Esophagus muscularis mucosa (tissue), 4 donors: ENCODE measurements at regions not wholly inside any gene's neighbourhood (a gene's known extent, or its start where the extent isn't known, plus 50 kb on each side); places are given as distances from the start of the nearest gene placed in this dataset.

Source experiments
- DNase-seq: peaks from one replicate; pipeline ENCODE4 v3.0.0-alpha.2; 2017; ENCODE audit errors: extremely low spot score
- H3K27ac ChIP-seq, 4 donors: fragments of 200-600 bp; sonication (generic); replicated peaks in 1 of 4; 1 replicate in 3 of 4; 2 replicates in 1 of 4; pipeline ENCODE4 v1.5.1; 2016 to 2019; ENCODE audit warnings: mild to moderate bottlenecking in 1 of 4
- H3K27me3 ChIP-seq, 4 donors: fragments of 200-600 bp; sonication (generic); one replicate each; pipeline versions ENCODE4 v1.5.1 to v1.6.0; 2016 to 2019
- H3K36me3 ChIP-seq, 4 donors: fragments of 200-600 bp; sonication (generic); one replicate each; pipeline ENCODE4 v1.5.1; 2016 to 2019
- H3K4me1 ChIP-seq, 4 donors: fragments of 200-600 bp; sonication (generic); one replicate each; pipeline ENCODE4 v1.5.1; 2016 to 2019
- H3K4me3 ChIP-seq, 4 donors: fragments of 200-600 bp; sonication (generic); 1 replicate in 2 of 4; 2 replicates in 2 of 4; pipeline ENCODE4 v1.5.1; 2016 to 2019; ENCODE audit warnings: mild to moderate bottlenecking in 4 of 4, moderate library complexity in 1 of 4
- H3K9me3 ChIP-seq, 4 donors: fragments of 200-600 bp; sonication (generic); 1 replicate in 3 of 4; 2 replicates in 1 of 4; pipeline ENCODE4 v1.5.1; 2016 to 2019
- EP300 ChIP-seq: sonication (generic); formaldehyde crosslinking; IDR thresholded peaks from one replicate; pipeline ENCODE4 v1.6.1; 2017; ENCODE audit warnings: antibody characterized with exemption
- POLR2A ChIP-seq: fragments of 450-650 bp; IDR thresholded peaks from one replicate; pipeline ENCODE4 v1.6.1; 2017; ENCODE audit warnings: antibody characterized with exemption, moderate library complexity, mild to moderate bottlenecking, low read depth
- POLR2AphosphoS5 ChIP-seq, 2 donors: sonication (generic); formaldehyde crosslinking; IDR thresholded peaks; one replicate each; pipeline ENCODE4 v1.6.1; 2017; ENCODE audit warnings: antibody characterized with exemption in 2 of 2
- WGBS: methylation state at CpG from one replicate; pipeline ENCODE4 v1.1.5; 2018; 5-methylcytosine and 5-hydroxymethylcytosine counted together
- intact Hi-C: fragments of 100-400 bp; cut with DNase I; formaldehyde crosslinking; loops from one replicate; pipeline ENCODE4 v1.15.1; 2023
- TF ChIP-seq, protein P1 (sequence below), 3 experiments: fragments of 200-600 bp in 2 of 3; fragments of 450-650 bp in 1 of 3; sonication (generic) in 2 of 3; IDR thresholded peaks; one replicate each; pipeline ENCODE4 v1.5.1; 2017 to 2019; ENCODE audit warnings: antibody characterized with exemption in 3 of 3, mild to moderate bottlenecking in 2 of 3, moderate library complexity in 1 of 3

DNA sequence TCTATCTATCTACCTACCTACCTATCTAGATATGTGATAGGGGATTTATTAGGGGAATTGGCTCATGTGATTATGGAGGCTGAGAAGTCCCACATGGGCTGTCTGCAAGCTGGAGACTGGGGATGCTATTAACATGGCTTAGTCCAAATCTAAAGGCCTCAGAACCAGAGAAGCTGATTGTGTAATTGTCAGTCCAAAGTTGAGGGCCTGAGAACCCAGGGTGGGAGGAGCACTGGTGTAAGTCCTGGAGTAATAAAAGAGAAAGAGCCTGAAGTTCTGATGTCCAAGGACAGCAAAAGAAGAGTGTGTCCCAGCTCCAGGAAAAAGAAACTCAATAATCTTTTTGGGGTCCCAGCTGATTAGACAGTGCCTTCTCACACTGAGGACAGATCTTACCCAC lies 98.5 kb upstream of the SEL1L start:
- intact Hi-C loops = no loop called here

DNA sequence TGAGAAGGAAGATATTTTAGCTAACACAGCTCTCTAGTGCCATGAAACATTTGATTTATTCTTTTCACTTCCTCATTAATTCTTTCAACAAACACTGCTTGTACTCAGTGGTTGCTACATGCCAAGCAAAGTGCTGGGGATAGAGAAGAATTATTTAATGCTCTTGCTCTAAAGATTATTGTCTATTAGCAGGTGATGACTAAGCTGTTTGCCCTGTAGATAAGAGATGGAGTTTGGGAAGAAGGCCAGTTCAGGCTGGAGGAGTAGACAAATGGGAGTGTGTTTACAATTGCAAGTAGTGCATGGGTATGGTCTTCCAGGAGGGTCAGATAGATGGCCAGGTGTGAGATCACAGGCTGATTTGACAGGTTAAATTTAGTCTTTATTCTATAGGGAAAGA lies 99.8 kb upstream of the SEL1L start:
- H3K4me1 ChIP-seq = no peaks in the 10 kb centered on the region
- H3K27ac ChIP-seq = no peak overlapping the region
- H3K9me3 ChIP-seq = no peaks in the 10 kb centered on the region
- no peaks in the 10 kb centered on the region for H3K27me3 ChIP-seq
- TF ChIP-seq POLR2A (no peak), POLR2AphosphoS5 (IDR thresholded peaks at IDR 0.05) (no peak), EP300 (no peak)
- TF ChIP-seq, protein P1, sequence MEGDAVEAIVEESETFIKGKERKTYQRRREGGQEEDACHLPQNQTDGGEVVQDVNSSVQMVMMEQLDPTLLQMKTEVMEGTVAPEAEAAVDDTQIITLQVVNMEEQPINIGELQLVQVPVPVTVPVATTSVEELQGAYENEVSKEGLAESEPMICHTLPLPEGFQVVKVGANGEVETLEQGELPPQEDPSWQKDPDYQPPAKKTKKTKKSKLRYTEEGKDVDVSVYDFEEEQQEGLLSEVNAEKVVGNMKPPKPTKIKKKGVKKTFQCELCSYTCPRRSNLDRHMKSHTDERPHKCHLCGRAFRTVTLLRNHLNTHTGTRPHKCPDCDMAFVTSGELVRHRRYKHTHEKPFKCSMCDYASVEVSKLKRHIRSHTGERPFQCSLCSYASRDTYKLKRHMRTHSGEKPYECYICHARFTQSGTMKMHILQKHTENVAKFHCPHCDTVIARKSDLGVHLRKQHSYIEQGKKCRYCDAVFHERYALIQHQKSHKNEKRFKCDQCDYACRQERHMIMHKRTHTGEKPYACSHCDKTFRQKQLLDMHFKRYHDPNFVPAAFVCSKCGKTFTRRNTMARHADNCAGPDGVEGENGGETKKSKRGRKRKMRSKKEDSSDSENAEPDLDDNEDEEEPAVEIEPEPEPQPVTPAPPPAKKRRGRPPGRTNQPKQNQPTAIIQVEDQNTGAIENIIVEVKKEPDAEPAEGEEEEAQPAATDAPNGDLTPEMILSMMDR (IDR thresholded peaks at IDR 0.05) = no peak
- H3K36me3 ChIP-seq = no peaks in the 10 kb centered on the region
- intact Hi-C loops = no loop called here
- no peak for DNase-seq
- H3K4me3 ChIP-seq = no peak overlapping the region

More for the DNA sequence above, 98.5 kb upstream of the SEL1L start:
- no peak overlapping the region for H3K27ac ChIP-seq
- TF ChIP-seq, protein P1 (IDR thresholded peaks at IDR 0.05) = no peak
- TF ChIP-seq POLR2A = no peak
- no peak for DNase-seq
- no peaks in the 10 kb centered on the region for H3K36me3 ChIP-seq
- H3K4me3 ChIP-seq = no peak overlapping the region
- H3K27me3 ChIP-seq = no peaks in the 10 kb centered on the region
- no peaks in the 10 kb centered on the region for H3K4me1 ChIP-seq
- H3K9me3 ChIP-seq = no peaks in the 10 kb centered on the region

DNA sequence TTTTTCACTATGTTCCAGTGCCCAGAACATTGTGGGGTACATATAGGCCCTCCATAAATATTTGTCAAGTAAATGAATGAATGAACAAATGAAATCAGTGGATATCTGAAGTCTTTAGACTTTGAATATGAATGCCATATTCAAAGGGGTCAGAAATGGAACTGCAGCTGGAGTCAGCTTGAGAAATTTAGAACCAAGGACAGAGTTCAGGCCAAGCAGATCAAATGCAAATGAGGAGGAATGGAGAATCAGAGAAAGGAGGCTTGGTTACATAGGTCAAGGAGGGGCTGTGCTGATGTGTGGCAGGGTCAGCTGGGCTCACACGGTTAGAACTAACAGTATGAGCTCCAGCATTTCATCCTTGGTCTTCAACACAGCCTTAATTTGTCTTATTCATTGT lies 104.0 kb upstream of the SEL1L start:
- intact Hi-C loops = no loop called here
- 47% methylated on average over 1 of the region's 1 CpG for WGBS
- H3K4me3 ChIP-seq = no peak overlapping the region
- no peak for DNase-seq
- TF ChIP-seq POLR2A (no peak), EP300 (no peak), POLR2AphosphoS5 (IDR thresholded peaks at IDR 0.05) (no peak)
- TF ChIP-seq, protein P1 (IDR thresholded peaks at IDR 0.05) = no peak
- H3K27ac ChIP-seq = no peak overlapping the region
- no peaks in the 10 kb centered on the region for H3K9me3 ChIP-seq
- H3K27me3 ChIP-seq = no peaks in the 10 kb centered on the region
- H3K4me1 ChIP-seq = no peaks in the 10 kb centered on the region
- no peaks in the 10 kb centered on the region for H3K36me3 ChIP-seq

GRCh38 chr14:81638656-81639280 lies 105.1 kb upstream of the SEL1L start:
- no peak overlapping the region for H3K27ac ChIP-seq
- DNase-seq = no peak
- H3K4me1 ChIP-seq = no peaks in the 10 kb centered on the region
- H3K27me3 ChIP-seq = no peaks in the 10 kb centered on the region
- H3K36me3 ChIP-seq = no peaks in the 10 kb centered on the region
- intact Hi-C loops = no loop called here
- no peaks in the 10 kb centered on the region for H3K9me3 ChIP-seq
- no peak overlapping the region for H3K4me3 ChIP-seq
- 70% methylated on average over 3 of the region's 3 CpGs for WGBS
- TF ChIP-seq POLR2AphosphoS5 (IDR thresholded peaks at IDR 0.05) (no peak), POLR2A (no peak), EP300 (no peak)
- TF ChIP-seq, protein P1 (IDR thresholded peaks at IDR 0.05) = no peak

DNA sequence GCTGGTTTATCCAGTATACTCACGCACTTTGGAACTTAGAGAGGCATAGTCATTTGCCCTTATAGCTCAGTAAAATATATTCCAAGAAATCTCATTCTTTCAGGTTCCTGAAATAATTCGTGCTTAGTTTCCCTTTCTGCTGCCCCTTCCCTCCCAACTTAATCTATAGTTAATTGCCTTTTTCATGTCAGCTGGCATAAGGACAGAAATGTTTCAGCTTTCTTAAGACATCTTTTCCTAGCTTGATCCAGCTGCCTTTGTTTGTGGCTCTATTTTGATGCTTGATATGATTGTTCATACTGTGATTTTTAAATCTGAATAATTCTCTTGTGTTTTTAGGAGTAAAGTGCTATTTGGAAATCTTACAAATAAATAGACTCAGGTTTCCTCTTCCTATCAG lies 120.0 kb upstream of the SEL1L start:
- TF ChIP-seq, protein P1 (IDR thresholded peaks at IDR 0.05) = no peak
- TF ChIP-seq POLR2A (no peak), POLR2AphosphoS5 (IDR thresholded peaks at IDR 0.05) (no peak), EP300 (no peak)
- WGBS = 62% methylated on average over 2 of the region's 2 CpGs
- intact Hi-C loops = no loop called here

More for the DNA sequence above, 120.0 kb upstream of the SEL1L start:
- Histone ChIP-seq H3K4me1 (no peaks in the 10 kb centered on the region), H3K36me3 (no peaks in the 10 kb centered on the region), H3K9me3 (no peaks in the 10 kb centered on the region), H3K27me3 (no peaks in the 10 kb centered on the region), H3K27ac (no peak overlapping the region), H3K4me3 (no peak overlapping the region)
- no peak for DNase-seq
